CD14-positive monocyte (primary cell): ENCODE measurements at regions not wholly inside any gene's neighbourhood (a gene's known extent, or its start where the extent isn't known, plus 50 kb on each side); places are given as distances from the start of the nearest gene placed in this dataset.

ENCODE experiments used
- DNase-seq, 3 donors: peaks; one replicate each; pipeline ENCODE4 v3.0.0-alpha.2; 2011 to 2022
- H2AFZ ChIP-seq: 2 replicates; pipeline ENCODE4 v1.6.0; 2012; ENCODE audit warnings: mild to moderate bottlenecking, low read depth, low read length, inconsistent platforms; ENCODE audit not compliant: insufficient read depth, poor library complexity, severe bottlenecking
- H3K27ac ChIP-seq, 2 donors: 1 replicate in 1 of 2; 2 replicates in 1 of 2; pipeline ENCODE4 v1.5.1; 2012 to 2013; ENCODE audit warnings: low read length in 2 of 2, control low read depth in 1 of 2, inconsistent platforms in 1 of 2, low read depth in 1 of 2, mild to moderate bottlenecking in 1 of 2
- H3K27me3 ChIP-seq, 2 donors: one replicate each; pipeline versions ENCODE4 v1.6.0 to v1.6.1; 2011 to 2013; ENCODE audit warnings: low read length in 2 of 2; ENCODE audit not compliant: control insufficient read depth in 2 of 2, insufficient read depth in 2 of 2
- H3K36me3 ChIP-seq, 2 donors: replicated peaks in 1 of 2; 1 replicate in 1 of 2; 2 replicates in 1 of 2; pipeline versions ENCODE4 v1.5.1 to v1.6.1; 2012 to 2013; ENCODE audit warnings: low read length in 2 of 2, control low read depth in 1 of 2, inconsistent platforms in 1 of 2, mild to moderate bottlenecking in 1 of 2; ENCODE audit not compliant: insufficient read depth in 2 of 2, control insufficient read depth in 1 of 2
- H3K4me1 ChIP-seq, 2 donors: 1 replicate in 1 of 2; 2 replicates in 1 of 2; pipeline versions ENCODE4 v1.5.1 to v1.6.1; 2012 to 2013; ENCODE audit warnings: low read length in 2 of 2, control low read depth in 1 of 2, inconsistent platforms in 1 of 2, mild to moderate bottlenecking in 1 of 2, moderate library complexity in 1 of 2; ENCODE audit not compliant: insufficient read depth in 2 of 2, control insufficient read depth in 1 of 2
- H3K4me2 ChIP-seq: replicated peaks from 2 replicates; pipeline ENCODE3; 2012; ENCODE audit warnings: low read length, moderate library complexity, mild to moderate bottlenecking; ENCODE audit not compliant: poor library complexity, severe bottlenecking; ENCODE audit errors: extremely low read depth
- H3K4me3 ChIP-seq, 3 experiments: fragments of 200-600 bp in 1 of 3; sonication (generic) in 1 of 3; replicated peaks in 1 of 3; 1 replicate in 2 of 3; 2 replicates in 1 of 3; pipeline ENCODE4 v1.5.1; 2011 to 2013; ENCODE audit warnings: low read length in 3 of 3, mild to moderate bottlenecking in 3 of 3, control low read depth in 2 of 3, low read depth in 2 of 3, inconsistent platforms in 1 of 3, moderate library complexity in 1 of 3
- H3K79me2 ChIP-seq: 2 replicates; pipeline ENCODE4 v1.6.0; 2012; ENCODE audit warnings: mild to moderate bottlenecking, control low read depth, inconsistent platforms, low read length, moderate library complexity; ENCODE audit not compliant: insufficient read depth
- H3K9ac ChIP-seq: 2 replicates; pipeline ENCODE4 v1.6.0; 2017; ENCODE audit warnings: low read length, mild to moderate bottlenecking; ENCODE audit not compliant: insufficient read depth, poor library complexity, severe bottlenecking
- H3K9me3 ChIP-seq, 2 donors: replicated peaks in 1 of 2; 1 replicate in 1 of 2; 2 replicates in 1 of 2; pipeline versions ENCODE4 v1.5.1 to v1.6.1; 2012 to 2013; ENCODE audit warnings: low read length in 2 of 2, control low read depth in 1 of 2; ENCODE audit not compliant: control insufficient read depth in 1 of 2, insufficient read depth in 1 of 2
- H4K20me1 ChIP-seq: 2 replicates; pipeline ENCODE4 v1.6.0; 2012; ENCODE audit warnings: mild to moderate bottlenecking, low read length, control low read depth, moderate library complexity; ENCODE audit not compliant: insufficient read depth
- H3K27ac Mint-ChIP-seq, 7 donors: one replicate each; pipeline ENCODE4 v1.8.0; 2020; ENCODE audit warnings: mild to moderate bottlenecking in 7 of 7, mixed read lengths in 7 of 7, moderate library complexity in 6 of 7, inconsistent platforms in 2 of 7
- H3K27me3 Mint-ChIP-seq, 3 donors: one replicate each; pipeline ENCODE4 v1.8.0; 2021 to 2022; ENCODE audit warnings: low read depth in 3 of 3, mild to moderate bottlenecking in 3 of 3, mixed read lengths in 3 of 3, moderate library complexity in 3 of 3, inconsistent platforms in 1 of 3
- H3K36me3 Mint-ChIP-seq, 2 donors: one replicate each; pipeline ENCODE4 v1.8.0; 2020; ENCODE audit warnings: mixed read lengths in 2 of 2, inconsistent platforms in 1 of 2, mild to moderate bottlenecking in 1 of 2
- H3K4me1 Mint-ChIP-seq: one replicate; pipeline ENCODE4 v1.8.0; 2020; ENCODE audit warnings: mild to moderate bottlenecking, mixed read lengths
- H3K4me3 Mint-ChIP-seq, 2 donors: one replicate each; pipeline ENCODE4 v1.8.0; 2020; ENCODE audit warnings: mild to moderate bottlenecking in 2 of 2, mixed read lengths in 2 of 2, moderate library complexity in 1 of 2
- H3K9me3 Mint-ChIP-seq, 7 donors: one replicate each; pipeline ENCODE4 v1.8.0; 2020 to 2022; ENCODE audit warnings: mixed read lengths in 7 of 7, mild to moderate bottlenecking in 6 of 7, moderate library complexity in 6 of 7, inconsistent platforms in 2 of 7
- WGBS: methylation state at CpG from one replicate; pipeline ENCODE4 v1.1.5; 2013; ENCODE audit warnings: missing lambda C conversion rate; ENCODE audit not compliant: insufficient coverage; 5-methylcytosine and 5-hydroxymethylcytosine counted together
- intact Hi-C, 2 donors: fragments of 100-400 bp; cut with micrococcal nuclease; formaldehyde crosslinking; loops; one replicate each; pipeline versions ENCODE4 v1.15.0 to v1.15.1; 2023
- TF ChIP-seq, protein P1 (sequence below): fragments of 200-600 bp; IDR thresholded peaks from one replicate; pipeline ENCODE4 v1.8.0; 2022; ENCODE audit warnings: antibody characterized with exemption, mild to moderate bottlenecking

DNA sequence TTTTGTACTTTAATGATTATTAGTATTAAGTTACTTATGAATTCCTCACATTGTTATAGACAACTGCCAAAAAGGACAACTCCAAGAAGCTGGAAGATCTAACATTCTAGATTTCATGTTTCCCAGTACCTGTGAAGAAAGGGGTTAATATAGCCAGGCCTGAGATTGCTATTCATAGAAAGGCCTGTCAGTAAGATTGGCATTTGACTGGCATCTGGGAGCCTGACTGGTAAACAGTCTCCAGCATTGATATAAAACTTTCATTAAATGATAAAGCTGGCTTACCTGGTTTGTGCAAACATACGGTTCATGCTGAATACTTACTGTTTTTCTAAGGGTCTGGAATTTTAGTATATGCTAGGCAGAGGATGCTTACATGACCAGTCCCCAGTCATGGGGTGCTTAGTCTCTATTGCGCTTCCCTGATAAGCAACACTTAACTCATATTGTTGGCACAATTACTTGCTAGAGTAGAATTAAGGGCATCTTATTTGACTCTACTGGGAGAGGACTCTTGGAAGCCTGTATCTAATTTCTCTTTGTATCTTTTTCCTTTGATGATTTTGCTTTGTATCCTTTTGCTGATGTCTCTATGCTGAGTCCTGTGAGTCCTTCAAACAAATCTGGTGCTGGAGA lies 340.4 kb upstream of the SEMA6A start:
- no peak overlapping the region for H3K9ac ChIP-seq
- H3K9me3 Mint-ChIP-seq: peaks cover 2 to 9% (median 5%) of the 10 kb centered on the region in 7 donors
- no peak overlapping the region for H3K4me3 Mint-ChIP-seq
- H3K4me1 Mint-ChIP-seq: no peaks in the 10 kb centered on the region
- no peaks in the 10 kb centered on the region for H3K4me1 ChIP-seq
- no peaks in the 10 kb centered on the region for H3K9me3 ChIP-seq
- TF ChIP-seq, protein P1, sequence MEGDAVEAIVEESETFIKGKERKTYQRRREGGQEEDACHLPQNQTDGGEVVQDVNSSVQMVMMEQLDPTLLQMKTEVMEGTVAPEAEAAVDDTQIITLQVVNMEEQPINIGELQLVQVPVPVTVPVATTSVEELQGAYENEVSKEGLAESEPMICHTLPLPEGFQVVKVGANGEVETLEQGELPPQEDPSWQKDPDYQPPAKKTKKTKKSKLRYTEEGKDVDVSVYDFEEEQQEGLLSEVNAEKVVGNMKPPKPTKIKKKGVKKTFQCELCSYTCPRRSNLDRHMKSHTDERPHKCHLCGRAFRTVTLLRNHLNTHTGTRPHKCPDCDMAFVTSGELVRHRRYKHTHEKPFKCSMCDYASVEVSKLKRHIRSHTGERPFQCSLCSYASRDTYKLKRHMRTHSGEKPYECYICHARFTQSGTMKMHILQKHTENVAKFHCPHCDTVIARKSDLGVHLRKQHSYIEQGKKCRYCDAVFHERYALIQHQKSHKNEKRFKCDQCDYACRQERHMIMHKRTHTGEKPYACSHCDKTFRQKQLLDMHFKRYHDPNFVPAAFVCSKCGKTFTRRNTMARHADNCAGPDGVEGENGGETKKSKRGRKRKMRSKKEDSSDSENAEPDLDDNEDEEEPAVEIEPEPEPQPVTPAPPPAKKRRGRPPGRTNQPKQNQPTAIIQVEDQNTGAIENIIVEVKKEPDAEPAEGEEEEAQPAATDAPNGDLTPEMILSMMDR: no peak
- no CpG with 5 or more reads among the region's 2 CpGs for WGBS
- no peak overlapping the region for H3K4me3 ChIP-seq
- no peak overlapping the region for H3K27ac Mint-ChIP-seq
- no peak for DNase-seq
- no peaks in the 10 kb centered on the region for H3K27me3 ChIP-seq
- intact Hi-C loops: no loop called here
- H3K79me2 ChIP-seq: no peaks in the 10 kb centered on the region
- H3K27ac ChIP-seq: no peak overlapping the region
- no peak overlapping the region for H3K4me2 ChIP-seq
- no peaks in the 10 kb centered on the region for H4K20me1 ChIP-seq
- H3K36me3 Mint-ChIP-seq: no peaks in the 10 kb centered on the region
- H3K36me3 ChIP-seq: no peaks in the 10 kb centered on the region
- peaks cover 0 to 1% (median 0%) of the 10 kb centered on the region in 3 donors for H3K27me3 Mint-ChIP-seq
- H2AFZ ChIP-seq: no peak overlapping the region

- Histone ChIP-seq H3K27ac (no peak overlapping the region), H3K79me2 (no peaks in the 10 kb centered on the region), H3K9me3 (no peaks in the 10 kb centered on the region), H3K9ac (no peak overlapping the region), H4K20me1 (no peaks in the 10 kb centered on the region), H3K36me3 (no peaks in the 10 kb centered on the region), H3K4me1 (no peaks in the 10 kb centered on the region), H2AFZ (no peak overlapping the region), H3K4me3 (no peak overlapping the region), H3K27me3 (no peaks in the 10 kb centered on the region), H3K4me2 (no peak overlapping the region)
- no CpG with 5 or more reads among the region's 1 CpG for WGBS
- no peak overlapping the region for H3K4me3 Mint-ChIP-seq
- no peaks in the 10 kb centered on the region for H3K4me1 Mint-ChIP-seq
- H3K36me3 Mint-ChIP-seq: no peaks in the 10 kb centered on the region
- peaks cover 0 to 9% (median 4%) of the 10 kb centered on the region in 7 donors for H3K9me3 Mint-ChIP-seq
- no peak for DNase-seq
- TF ChIP-seq, protein P1: no peak
- peaks cover 0 to 2% (median 1%) of the 10 kb centered on the region in 3 donors for H3K27me3 Mint-ChIP-seq
- intact Hi-C loops: no loop called here
- H3K27ac Mint-ChIP-seq: no peak overlapping the region
Measured at GRCh38 chr5:116912221-116912620, 337.6 kb upstream of the SEMA6A start.
